Tibial nerve (tissue), 4 donors: ENCODE measurements at regions not wholly inside any gene's neighbourhood (a gene's known extent, or its start where the extent isn't known, plus 50 kb on each side); places are given as distances from the start of the nearest gene placed in this dataset.

ENCODE experiments used
- CTCF ChIP-seq, 5 experiments: fragments of 200-600 bp in 3 of 5; fragments of 450-650 bp in 2 of 5; sonication (generic) in 3 of 5; IDR thresholded peaks; one replicate each; pipeline ENCODE4 v1.5.1; 2016 to 2019; ENCODE audit warnings: antibody characterized with exemption in 5 of 5, mild to moderate bottlenecking in 3 of 5, moderate library complexity in 2 of 5
- EP300 ChIP-seq, 2 donors: sonication (generic); formaldehyde crosslinking; IDR thresholded peaks; one replicate each; pipeline ENCODE4 v1.6.1; 2017; ENCODE audit warnings: antibody characterized with exemption in 2 of 2, mild to moderate bottlenecking in 1 of 2
- POLR2A ChIP-seq, 2 donors: fragments of 450-650 bp; IDR thresholded peaks; one replicate each; pipeline ENCODE4 v1.6.1; 2017; ENCODE audit warnings: antibody characterized with exemption in 2 of 2, mild to moderate bottlenecking in 2 of 2, moderate library complexity in 2 of 2

GRCh38 chr3:67104388-67104787 is 106.3 kb downstream of the KBTBD8 start:
- no peak for TF ChIP-seq CTCF (IDR thresholded peaks at IDR 0.05)
- TF ChIP-seq POLR2A (IDR thresholded peaks at IDR 0.05): no peak
- no peak for TF ChIP-seq EP300 (IDR thresholded peaks at IDR 0.05)
